Endothelial cell of umbilical vein (primary cell): ENCODE measurements at regions not wholly inside any gene's neighbourhood (a gene's known extent, or its start where the extent isn't known, plus 50 kb on each side); places are given as distances from the start of the nearest gene placed in this dataset.

Experiments
- EZH2 ChIP-seq: IDR thresholded peaks from 2 replicates; pipeline ENCODE4 v1.6.1; 2012; ENCODE audit warnings: borderline replicate concordance, low read depth, mild to moderate bottlenecking, moderate library complexity, low read length, inconsistent platforms; ENCODE audit not compliant: severe bottlenecking
- POLR2A ChIP-seq: IDR thresholded peaks from 2 replicates; pipeline ENCODE4 v1.6.1; 2012; ENCODE audit warnings: low read depth, mild to moderate bottlenecking, control low read depth, low read length
- POLR2AphosphoS5 ChIP-seq: IDR thresholded peaks from 2 replicates; pipeline ENCODE4 v1.6.1; 2012; ENCODE audit warnings: low read depth, mild to moderate bottlenecking, control low read depth, low read length, moderate library complexity; ENCODE audit not compliant: insufficient read depth
- TF ChIP-seq, protein P1 (sequence below), 2 donors: IDR thresholded peaks; 1 replicate in 1 of 2; 2 replicates in 1 of 2; pipeline ENCODE4 v1.5.1; 2011; ENCODE audit warnings: low read length in 2 of 2, mild to moderate bottlenecking in 2 of 2, moderate library complexity in 2 of 2, control low read depth in 1 of 2, inconsistent platforms in 1 of 2, low read depth in 1 of 2; ENCODE audit not compliant: insufficient read depth in 1 of 2; ENCODE audit errors: extremely low read depth in 1 of 2

DNA sequence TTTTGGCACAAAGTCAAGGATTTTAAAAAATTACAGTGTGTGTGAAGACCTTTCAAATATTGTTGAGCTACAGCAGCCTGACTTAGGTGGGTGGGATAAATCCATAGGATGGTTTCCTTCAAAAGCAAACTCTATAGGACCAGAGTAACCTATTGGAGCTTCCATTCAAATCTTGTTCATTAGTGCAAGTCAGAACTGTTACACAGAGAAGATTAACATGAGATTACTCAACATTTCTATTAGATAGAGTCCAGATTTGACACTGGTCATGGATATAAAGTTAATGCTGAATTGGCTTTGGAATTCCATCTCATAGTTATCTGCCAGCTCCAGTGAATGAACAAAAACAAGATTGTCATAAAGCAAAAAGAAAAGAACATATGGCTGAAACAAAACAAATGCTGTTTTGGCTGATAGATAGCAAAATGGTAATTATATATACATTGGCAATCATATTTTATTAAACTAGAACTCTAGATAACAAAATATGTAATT, 129.6 kb upstream of the SEMA3A start:
- TF ChIP-seq, protein P1, sequence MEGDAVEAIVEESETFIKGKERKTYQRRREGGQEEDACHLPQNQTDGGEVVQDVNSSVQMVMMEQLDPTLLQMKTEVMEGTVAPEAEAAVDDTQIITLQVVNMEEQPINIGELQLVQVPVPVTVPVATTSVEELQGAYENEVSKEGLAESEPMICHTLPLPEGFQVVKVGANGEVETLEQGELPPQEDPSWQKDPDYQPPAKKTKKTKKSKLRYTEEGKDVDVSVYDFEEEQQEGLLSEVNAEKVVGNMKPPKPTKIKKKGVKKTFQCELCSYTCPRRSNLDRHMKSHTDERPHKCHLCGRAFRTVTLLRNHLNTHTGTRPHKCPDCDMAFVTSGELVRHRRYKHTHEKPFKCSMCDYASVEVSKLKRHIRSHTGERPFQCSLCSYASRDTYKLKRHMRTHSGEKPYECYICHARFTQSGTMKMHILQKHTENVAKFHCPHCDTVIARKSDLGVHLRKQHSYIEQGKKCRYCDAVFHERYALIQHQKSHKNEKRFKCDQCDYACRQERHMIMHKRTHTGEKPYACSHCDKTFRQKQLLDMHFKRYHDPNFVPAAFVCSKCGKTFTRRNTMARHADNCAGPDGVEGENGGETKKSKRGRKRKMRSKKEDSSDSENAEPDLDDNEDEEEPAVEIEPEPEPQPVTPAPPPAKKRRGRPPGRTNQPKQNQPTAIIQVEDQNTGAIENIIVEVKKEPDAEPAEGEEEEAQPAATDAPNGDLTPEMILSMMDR (IDR thresholded peaks at IDR 0.05; ENCODE audit: extremely low read depth in 1 of 2, insufficient read depth in 1 of 2, low read depth in 1 of 2, low read length in 2 of 2) = no peak
- TF ChIP-seq EZH2 = no peak
- TF ChIP-seq POLR2A = no peak
- no peak for TF ChIP-seq POLR2AphosphoS5
